ENCODE measurements at regions not wholly inside any gene's neighbourhood (a gene's known extent, or its start where the extent isn't known, plus 50 kb on each side); places are given as distances from the start of the nearest gene placed in this dataset.

DNA sequence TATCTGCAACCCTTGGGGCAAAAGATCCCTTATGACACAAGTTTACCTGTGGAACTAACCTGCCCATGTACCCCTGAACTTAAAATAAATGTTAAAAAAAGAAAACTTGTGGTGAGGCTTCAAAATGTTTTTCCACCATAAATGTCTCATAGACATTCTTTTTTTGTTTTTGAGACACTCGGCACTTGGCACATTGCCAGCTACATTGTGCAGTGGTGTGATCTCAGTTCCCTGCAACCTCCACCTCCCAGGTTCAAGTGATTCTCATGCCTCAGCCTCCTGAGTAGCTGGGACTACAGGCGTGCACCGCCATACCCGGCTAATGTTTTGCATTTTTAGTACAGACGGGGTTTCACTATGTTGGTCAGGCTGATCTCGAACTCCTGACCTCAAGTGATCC is 528.9 kb upstream of the CXorf51A start:
- no peak for TF ChIP-seq CTCF (IDR thresholded peaks at IDR 0.05)
- TF ChIP-seq POLR2A (IDR thresholded peaks at IDR 0.05) = no peak

Data from thyroid gland (tissue), 4 donors.